Brain microvascular endothelial cell (primary cell): ENCODE measurements at regions not wholly inside any gene's neighbourhood (a gene's known extent, or its start where the extent isn't known, plus 50 kb on each side); places are given as distances from the start of the nearest gene placed in this dataset.
"Not testable (repeated sequence)": the region's sequence is repeated elsewhere in the genome, so short reads cannot be mapped to it uniquely, and the experiment has no call there.

ENCODE experiments used
- DNase-seq: peaks from one replicate; pipeline ENCODE4 v3.0.0-alpha.2; 2020
- H3K27ac ChIP-seq: fragments of 250-450 bp; sonication (Bioruptor Pico); 2 replicates; pipeline ENCODE4 v1.5.1; 2020; ENCODE audit warnings: mild to moderate bottlenecking, moderate library complexity
- H3K27me3 ChIP-seq: fragments of 250-450 bp; sonication (Bioruptor Pico); replicated peaks from 2 replicates; pipeline ENCODE4 v1.5.1; 2020; ENCODE audit warnings: mild to moderate bottlenecking
- H3K36me3 ChIP-seq: fragments of 250-450 bp; sonication (Bioruptor Pico); replicated peaks from 2 replicates; pipeline ENCODE4 v1.5.1; 2020; ENCODE audit warnings: mild to moderate bottlenecking
- H3K4me3 ChIP-seq: 2 replicates; pipeline ENCODE4 v1.5.1; 2011; ENCODE audit warnings: low read depth, mild to moderate bottlenecking, control low read depth, low read length, moderate library complexity
- CTCF ChIP-seq: IDR thresholded peaks from 2 replicates; pipeline ENCODE4 v1.5.1; 2011; ENCODE audit warnings: low read depth, mild to moderate bottlenecking, moderate library complexity, low read length, control low read depth, inconsistent platforms; ENCODE audit errors: missing control alignments
- in situ Hi-C: cut with HindIII; loops from 2 replicates; pipeline ENCODE4 v1.10.0; 2017; ENCODE audit warnings: low sequenced_read_pairs, low pct_ligation_motif_present

- DNase-seq = no peak
- no peaks in the 10 kb centered on the region for H3K36me3 ChIP-seq
- no peak overlapping the region for H3K4me3 ChIP-seq
- TF ChIP-seq CTCF = no peak
- H3K27ac ChIP-seq = no peak overlapping the region
- H3K27me3 ChIP-seq = no peaks in the 10 kb centered on the region
- in situ Hi-C loops = no loop called here
Measured at GRCh38 chr9:31323726-31324444, 1060.6 kb upstream of the ACO1 start.

- no peak for DNase-seq
- no peaks in the 10 kb centered on the region for H3K36me3 ChIP-seq
- no peak overlapping the region for H3K27ac ChIP-seq
- H3K27me3 ChIP-seq = no peaks in the 10 kb centered on the region
- H3K4me3 ChIP-seq = no peak overlapping the region
- in situ Hi-C loops = no loop called here
- no peak for TF ChIP-seq CTCF
Measured at GRCh38 chr9:31325778-31326177, 1058.7 kb upstream of the ACO1 start.

- in situ Hi-C loops, H3K4me3 ChIP-seq, DNase-seq, H3K36me3 ChIP-seq, H3K27me3 ChIP-seq, H3K27ac ChIP-seq: not testable (repeated sequence)
Measured at GRCh38 chr9:31326883-31327282, 1057.6 kb upstream of the ACO1 start.

- Histone ChIP-seq H3K27ac (no peak overlapping the region), H3K36me3 (no peaks in the 10 kb centered on the region), H3K4me3 (no peak overlapping the region), H3K27me3 (no peaks in the 10 kb centered on the region)
- no peak for DNase-seq
- in situ Hi-C loops = no loop called here
- TF ChIP-seq CTCF = no peak
Measured at GRCh38 chr9:31334837-31335528, 1049.5 kb upstream of the ACO1 start.

GRCh38 chr9:31335529-31336234 is 1048.8 kb upstream of the ACO1 start:
- no peak overlapping the region for H3K4me3 ChIP-seq
- H3K27me3 ChIP-seq = no peaks in the 10 kb centered on the region
- in situ Hi-C loops = no loop called here
- DNase-seq = no peak
- TF ChIP-seq CTCF = no peak
- no peak overlapping the region for H3K27ac ChIP-seq
- H3K36me3 ChIP-seq = no peaks in the 10 kb centered on the region

GRCh38 chr9:31336386-31336785 is 1048.1 kb upstream of the ACO1 start:
- in situ Hi-C loops = no loop called here
- H3K4me3 ChIP-seq = no peak overlapping the region
- H3K27ac ChIP-seq = no peak overlapping the region
- H3K36me3 ChIP-seq = no peaks in the 10 kb centered on the region
- no peaks in the 10 kb centered on the region for H3K27me3 ChIP-seq
- no peak for TF ChIP-seq CTCF
- no peak for DNase-seq
